ENCODE measurements at regions not wholly inside any gene's neighbourhood (a gene's known extent, or its start where the extent isn't known, plus 50 kb on each side); places are given as distances from the start of the nearest gene placed in this dataset.

- no peak for TF ChIP-seq FOXP2 (optimal IDR thresholded peaks at IDR 0.05; ENCODE audit: borderline replicate concordance, extremely low read depth, extremely low read length, insufficient read depth)
- no peak for TF ChIP-seq POLR2AphosphoS5 (IDR thresholded peaks at IDR 0.05; ENCODE audit: low read depth, low read length)
- TF ChIP-seq, protein P1, sequence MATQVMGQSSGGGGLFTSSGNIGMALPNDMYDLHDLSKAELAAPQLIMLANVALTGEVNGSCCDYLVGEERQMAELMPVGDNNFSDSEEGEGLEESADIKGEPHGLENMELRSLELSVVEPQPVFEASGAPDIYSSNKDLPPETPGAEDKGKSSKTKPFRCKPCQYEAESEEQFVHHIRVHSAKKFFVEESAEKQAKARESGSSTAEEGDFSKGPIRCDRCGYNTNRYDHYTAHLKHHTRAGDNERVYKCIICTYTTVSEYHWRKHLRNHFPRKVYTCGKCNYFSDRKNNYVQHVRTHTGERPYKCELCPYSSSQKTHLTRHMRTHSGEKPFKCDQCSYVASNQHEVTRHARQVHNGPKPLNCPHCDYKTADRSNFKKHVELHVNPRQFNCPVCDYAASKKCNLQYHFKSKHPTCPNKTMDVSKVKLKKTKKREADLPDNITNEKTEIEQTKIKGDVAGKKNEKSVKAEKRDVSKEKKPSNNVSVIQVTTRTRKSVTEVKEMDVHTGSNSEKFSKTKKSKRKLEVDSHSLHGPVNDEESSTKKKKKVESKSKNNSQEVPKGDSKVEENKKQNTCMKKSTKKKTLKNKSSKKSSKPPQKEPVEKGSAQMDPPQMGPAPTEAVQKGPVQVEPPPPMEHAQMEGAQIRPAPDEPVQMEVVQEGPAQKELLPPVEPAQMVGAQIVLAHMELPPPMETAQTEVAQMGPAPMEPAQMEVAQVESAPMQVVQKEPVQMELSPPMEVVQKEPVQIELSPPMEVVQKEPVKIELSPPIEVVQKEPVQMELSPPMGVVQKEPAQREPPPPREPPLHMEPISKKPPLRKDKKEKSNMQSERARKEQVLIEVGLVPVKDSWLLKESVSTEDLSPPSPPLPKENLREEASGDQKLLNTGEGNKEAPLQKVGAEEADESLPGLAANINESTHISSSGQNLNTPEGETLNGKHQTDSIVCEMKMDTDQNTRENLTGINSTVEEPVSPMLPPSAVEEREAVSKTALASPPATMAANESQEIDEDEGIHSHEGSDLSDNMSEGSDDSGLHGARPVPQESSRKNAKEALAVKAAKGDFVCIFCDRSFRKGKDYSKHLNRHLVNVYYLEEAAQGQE (IDR thresholded peaks at IDR 0.05; ENCODE audit: insufficient read depth in 1 of 2, low read depth in 2 of 2, low read length in 2 of 2), result no peak
- no peak for TF ChIP-seq SIN3A (IDR thresholded peaks at IDR 0.05; ENCODE audit: borderline replicate concordance, insufficient read depth, low read length)
- no peak for TF ChIP-seq TAF1 (IDR thresholded peaks at IDR 0.05; ENCODE audit: borderline replicate concordance, insufficient read depth, low read length)
Measured at GRCh38 chr6:166677941-166678340, 50.9 kb upstream of the RPS6KA2 start.

Data from PFSK-1 (cell line).